Effector memory CD4-positive, alpha-beta T cell (primary cell): ENCODE measurements at regions not wholly inside any gene's neighbourhood (a gene's known extent, or its start where the extent isn't known, plus 50 kb on each side); places are given as distances from the start of the nearest gene placed in this dataset.
"Not testable (repeated sequence)": the region's sequence is repeated elsewhere in the genome, so short reads cannot be mapped to it uniquely, and the experiment has no call there.

ENCODE experiments used
- DNase-seq, 3 donors: peaks; one replicate each; pipeline ENCODE4 v3.0.0-alpha.2; 2020
- H3K27ac ChIP-seq: 2 replicates; pipeline ENCODE4 v1.7.0; 2013; ENCODE audit warnings: mild to moderate bottlenecking, low read length, moderate library complexity; ENCODE audit not compliant: insufficient read depth, poor library complexity, severe bottlenecking
- H3K27me3 ChIP-seq: replicated peaks from 2 replicates; pipeline ENCODE4 v1.7.0; 2013; ENCODE audit warnings: mild to moderate bottlenecking, low read length; ENCODE audit not compliant: insufficient read depth, control insufficient read depth, poor library complexity, severe bottlenecking
- H3K36me3 ChIP-seq: 2 replicates; pipeline ENCODE4 v1.7.0; 2013; ENCODE audit warnings: mild to moderate bottlenecking, low read length, moderate library complexity; ENCODE audit not compliant: control insufficient read depth, insufficient read depth
- H3K4me1 ChIP-seq: 2 replicates; pipeline ENCODE4 v1.7.0; 2013; ENCODE audit warnings: low read length, mild to moderate bottlenecking; ENCODE audit not compliant: control insufficient read depth, insufficient read depth, poor library complexity, severe bottlenecking
- H3K4me3 ChIP-seq: 2 replicates; pipeline ENCODE4 v1.7.0; 2013; ENCODE audit warnings: low read length, low read depth, mild to moderate bottlenecking; ENCODE audit not compliant: insufficient read depth, poor library complexity, severe bottlenecking
- H3K9me3 ChIP-seq: 2 replicates; pipeline ENCODE4 v1.7.0; 2013; ENCODE audit warnings: mild to moderate bottlenecking, low read length, moderate library complexity; ENCODE audit not compliant: control insufficient read depth

- H3K27me3 ChIP-seq, H3K9me3 ChIP-seq, H3K4me1 ChIP-seq, H3K36me3 ChIP-seq: not testable (repeated sequence)
- DNase-seq = peak in 1 of 3 donors; percentile 10
- H3K27ac ChIP-seq = peak overlapping the region; percentile 37
- H3K4me3 ChIP-seq = peak overlapping the region; percentile 37
Measured at GRCh38 chr1:148679050-148679786, 69.4 kb upstream of the NUDT4B start.

- not testable (repeated sequence) for H3K4me3 ChIP-seq, H3K27ac ChIP-seq
Measured at GRCh38 chr1:148679787-148680326, 68.7 kb upstream of the NUDT4B start.

GRCh38 chr1:148686735-148687134 lies 61.8 kb upstream of the NUDT4B start:
- not testable (repeated sequence) for DNase-seq, H3K9me3 ChIP-seq

More at GRCh38 chr1:148679787-148680326, 68.7 kb upstream of the NUDT4B start:
- not testable (repeated sequence) for H3K4me1 ChIP-seq, H3K9me3 ChIP-seq, DNase-seq, H3K36me3 ChIP-seq, H3K27me3 ChIP-seq

GRCh38 chr1:148687376-148687775 lies 61.2 kb upstream of the NUDT4B start:
- H3K4me3 ChIP-seq, H3K36me3 ChIP-seq, H3K27ac ChIP-seq, H3K27me3 ChIP-seq, DNase-seq, H3K4me1 ChIP-seq, H3K9me3 ChIP-seq: not testable (repeated sequence)

More at GRCh38 chr1:148686735-148687134, 61.8 kb upstream of the NUDT4B start:
- H3K36me3 ChIP-seq, H3K27me3 ChIP-seq, H3K27ac ChIP-seq, H3K4me3 ChIP-seq, H3K4me1 ChIP-seq: not testable (repeated sequence)
